ENCODE measurements at regions not wholly inside any gene's neighbourhood (a gene's known extent, or its start where the extent isn't known, plus 50 kb on each side); places are given as distances from the start of the nearest gene placed in this dataset.
A peak's percentile ranks its signal among the peaks of the same experiment; 100 is the strongest.

DNA sequence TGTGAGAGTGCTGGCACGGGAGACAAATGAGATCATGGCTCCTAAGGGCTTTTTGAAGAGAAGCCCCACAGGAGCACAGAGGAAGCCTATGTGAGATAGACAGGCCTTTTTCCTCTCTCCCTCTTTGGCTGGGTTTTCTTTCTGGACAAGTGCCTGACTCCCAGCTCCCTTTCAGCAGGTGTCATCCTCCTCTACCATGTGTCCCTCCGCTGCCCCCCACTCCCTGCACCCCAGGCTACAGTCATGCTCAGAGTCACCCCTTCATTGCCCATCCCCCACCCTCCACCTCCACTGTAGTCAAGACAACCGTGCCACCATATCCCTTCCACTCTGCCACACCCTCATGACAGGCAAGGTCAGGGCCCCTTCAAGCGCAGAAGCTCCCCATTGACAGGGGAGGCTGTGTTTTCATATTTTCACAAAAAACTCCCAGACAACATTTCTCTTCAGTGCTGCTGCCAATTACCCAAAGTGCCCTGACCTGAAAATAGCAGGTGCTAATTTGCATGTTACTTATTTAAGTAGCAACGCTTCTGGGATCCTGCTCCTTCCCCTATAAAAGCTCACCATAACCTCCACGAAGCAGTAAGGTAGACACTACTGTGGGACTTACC is 92.1 kb upstream of the IPO9 start:
- Histone ChIP-seq H3K27ac (peak overlapping the region; percentile 100), H3K4me3 (no peak overlapping the region), H3K27me3 (no peaks in the 10 kb centered on the region), H3K36me3 (no peaks in the 10 kb centered on the region), H3K9me3 (ENCODE audit: low read depth) (no peaks in the 10 kb centered on the region), H3K4me1 (ENCODE audit: low read depth) (peaks cover 76% of the 10 kb centered on the region)
- no peak for DNase-seq (ENCODE audit: low read depth in 1 of 2, low spot score in 1 of 2)
- TF ChIP-seq, protein P1, sequence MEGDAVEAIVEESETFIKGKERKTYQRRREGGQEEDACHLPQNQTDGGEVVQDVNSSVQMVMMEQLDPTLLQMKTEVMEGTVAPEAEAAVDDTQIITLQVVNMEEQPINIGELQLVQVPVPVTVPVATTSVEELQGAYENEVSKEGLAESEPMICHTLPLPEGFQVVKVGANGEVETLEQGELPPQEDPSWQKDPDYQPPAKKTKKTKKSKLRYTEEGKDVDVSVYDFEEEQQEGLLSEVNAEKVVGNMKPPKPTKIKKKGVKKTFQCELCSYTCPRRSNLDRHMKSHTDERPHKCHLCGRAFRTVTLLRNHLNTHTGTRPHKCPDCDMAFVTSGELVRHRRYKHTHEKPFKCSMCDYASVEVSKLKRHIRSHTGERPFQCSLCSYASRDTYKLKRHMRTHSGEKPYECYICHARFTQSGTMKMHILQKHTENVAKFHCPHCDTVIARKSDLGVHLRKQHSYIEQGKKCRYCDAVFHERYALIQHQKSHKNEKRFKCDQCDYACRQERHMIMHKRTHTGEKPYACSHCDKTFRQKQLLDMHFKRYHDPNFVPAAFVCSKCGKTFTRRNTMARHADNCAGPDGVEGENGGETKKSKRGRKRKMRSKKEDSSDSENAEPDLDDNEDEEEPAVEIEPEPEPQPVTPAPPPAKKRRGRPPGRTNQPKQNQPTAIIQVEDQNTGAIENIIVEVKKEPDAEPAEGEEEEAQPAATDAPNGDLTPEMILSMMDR (IDR thresholded peaks at IDR 0.05; ENCODE audit: low read depth, low read length), result no peak

DNA sequence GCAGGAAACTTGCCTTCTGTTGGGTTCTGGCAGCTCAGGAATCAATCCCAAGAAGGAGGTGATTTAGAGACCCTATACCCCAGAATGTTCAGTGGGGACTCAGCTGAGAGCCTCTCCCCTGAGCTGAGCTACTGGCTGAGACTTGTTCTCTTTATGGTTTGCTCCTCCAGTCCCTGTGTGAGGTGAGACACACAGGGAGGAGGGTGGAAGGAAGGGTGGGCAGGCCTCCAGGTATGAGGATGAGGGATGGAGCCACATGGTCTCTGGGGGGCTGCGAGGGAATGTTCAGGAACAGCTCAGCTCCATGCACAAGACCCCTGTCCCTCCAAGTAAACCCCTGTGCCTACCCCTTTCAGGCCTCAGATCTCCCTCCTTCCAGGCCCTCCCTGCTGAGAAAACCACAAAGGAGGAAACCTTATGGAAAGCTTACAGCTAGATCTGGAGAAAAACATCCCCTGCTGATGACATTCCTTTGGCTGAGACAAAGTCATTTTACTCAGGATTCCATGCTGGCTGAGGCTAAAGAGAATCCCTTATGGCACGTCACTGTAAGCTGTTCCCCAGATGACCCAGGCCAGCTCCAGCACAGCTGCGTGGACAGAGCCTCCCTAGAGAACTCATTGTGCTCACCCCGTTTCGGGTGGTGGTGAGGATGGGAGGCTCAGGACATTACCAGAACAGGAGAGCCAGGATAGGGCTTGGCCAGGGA is 91.5 kb upstream of the IPO9 start:
- peak; percentile 53 to 90 for DNase-seq (ENCODE audit: low read depth in 1 of 2, low spot score in 1 of 2)
- Histone ChIP-seq H3K27me3 (no peaks in the 10 kb centered on the region), H3K4me1 (ENCODE audit: low read depth) (peaks cover 76% of the 10 kb centered on the region), H3K36me3 (no peaks in the 10 kb centered on the region), H3K4me3 (no peak overlapping the region), H3K27ac (peak overlapping the region; percentile 100), H3K9me3 (ENCODE audit: low read depth) (no peaks in the 10 kb centered on the region)
- TF ChIP-seq, protein P1 (IDR thresholded peaks at IDR 0.05; ENCODE audit: low read depth, low read length), result no peak

DNA sequence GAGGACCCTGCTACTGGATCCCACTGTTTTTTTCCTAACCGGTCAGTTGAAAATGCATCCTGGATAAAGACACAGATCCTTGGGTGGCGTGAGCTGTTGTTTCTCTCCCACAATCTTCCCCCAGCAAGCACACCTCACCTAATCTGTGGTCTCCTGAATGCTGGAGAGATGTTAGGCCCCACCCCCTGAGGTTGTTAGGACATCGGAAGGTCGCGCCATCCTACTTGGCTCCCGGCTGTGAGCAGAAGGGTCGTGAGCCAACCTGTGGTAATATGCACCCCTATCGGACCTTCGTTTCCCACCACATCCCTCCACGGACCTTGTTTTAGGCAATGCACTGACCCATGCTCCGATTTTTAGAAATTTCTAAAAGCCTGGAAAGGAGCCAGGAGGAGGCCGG is 89.9 kb upstream of the IPO9 start:
- TF ChIP-seq, protein P1 (IDR thresholded peaks at IDR 0.05; ENCODE audit: low read depth, low read length), result no peak
- peaks cover 12% of the 10 kb centered on the region for H3K36me3 ChIP-seq
- H3K9me3 ChIP-seq (ENCODE audit: low read depth), result no peaks in the 10 kb centered on the region
- H3K27ac ChIP-seq, result peak overlapping the region; percentile 100
- H3K27me3 ChIP-seq, result no peaks in the 10 kb centered on the region
- DNase-seq (ENCODE audit: low read depth in 1 of 2, low spot score in 1 of 2), result peak; percentile 48 to 61
- peak overlapping the region; percentile 96 for H3K4me3 ChIP-seq
- peaks cover 68% of the 10 kb centered on the region for H3K4me1 ChIP-seq (ENCODE audit: low read depth)

DNA sequence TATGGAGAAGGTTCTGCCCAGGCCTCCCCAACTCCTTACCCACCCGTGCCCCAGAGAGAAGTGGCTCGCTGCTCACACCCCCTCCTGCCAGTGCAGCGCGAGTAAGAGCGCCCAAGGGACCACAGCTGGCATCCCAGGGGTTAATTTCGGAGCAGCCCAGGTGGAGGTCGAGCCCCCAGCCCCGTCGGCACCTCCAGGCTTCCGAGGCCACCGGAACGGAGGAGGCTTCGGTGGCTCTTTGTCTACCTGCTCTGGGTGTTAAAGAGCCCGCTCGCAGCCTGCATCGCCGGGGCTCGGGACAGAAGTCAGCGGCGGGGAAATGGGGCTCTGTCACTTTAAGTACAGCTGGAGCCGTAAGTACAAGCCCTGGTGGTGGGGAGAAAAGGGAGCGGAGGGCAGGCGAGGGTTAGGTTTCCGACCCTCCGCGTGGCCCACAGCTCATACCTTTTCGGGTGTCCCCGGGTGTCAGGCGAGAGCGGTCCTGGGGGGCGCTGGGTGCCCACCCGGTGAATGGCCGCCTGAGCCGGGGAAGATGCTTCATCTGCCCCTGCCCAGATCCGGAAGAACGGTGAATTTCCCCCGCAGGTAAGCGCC is 89.4 kb upstream of the IPO9 start:
- H3K27ac ChIP-seq, result peak overlapping the region; percentile 100

DNA sequence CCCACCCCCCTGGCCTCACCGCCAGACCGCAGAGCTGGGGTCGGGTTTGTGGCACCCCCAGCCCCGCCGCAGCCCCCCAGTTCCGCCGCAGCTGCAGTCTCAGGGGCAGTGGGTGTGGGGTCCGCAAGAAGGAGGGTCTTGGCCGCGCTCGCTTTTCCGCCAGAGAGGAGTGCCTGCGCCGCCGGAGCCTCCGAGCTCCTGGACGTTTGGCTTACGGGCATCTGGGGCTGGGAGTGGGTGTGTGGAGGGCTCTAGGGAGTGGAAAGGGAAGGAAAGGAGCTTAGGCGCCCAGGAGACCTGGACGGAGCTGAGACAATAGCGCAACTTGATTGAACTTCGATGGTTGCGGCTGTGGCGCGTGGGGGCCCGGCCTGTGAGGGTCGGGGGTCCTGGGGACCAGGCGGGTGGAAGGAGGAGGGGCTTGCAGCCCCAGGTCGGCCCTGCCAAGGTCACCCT is 88.8 kb upstream of the IPO9 start:
- peaks cover 61% of the 10 kb centered on the region for H3K4me1 ChIP-seq (ENCODE audit: low read depth)
- peak in 1 of 2 donors; percentile 47 for DNase-seq (ENCODE audit: low read depth in 1 of 2, low spot score in 1 of 2)
- peaks cover 14% of the 10 kb centered on the region for H3K36me3 ChIP-seq
- peak overlapping the region; percentile 96 for H3K4me3 ChIP-seq
- no peaks in the 10 kb centered on the region for H3K9me3 ChIP-seq (ENCODE audit: low read depth)
- H3K27ac ChIP-seq, result peak overlapping the region; percentile 100
- H3K27me3 ChIP-seq, result no peaks in the 10 kb centered on the region
- TF ChIP-seq, protein P1 (IDR thresholded peaks at IDR 0.05; ENCODE audit: low read depth, low read length), result no peak

More for the DNA sequence above, 89.4 kb upstream of the IPO9 start:
- DNase-seq (ENCODE audit: low read depth in 1 of 2, low spot score in 1 of 2), result peak; percentile 73 to 90
- Histone ChIP-seq H3K27me3 (no peaks in the 10 kb centered on the region), H3K4me3 (peak overlapping the region; percentile 96), H3K4me1 (ENCODE audit: low read depth) (peaks cover 65% of the 10 kb centered on the region), H3K36me3 (peaks cover 14% of the 10 kb centered on the region), H3K9me3 (ENCODE audit: low read depth) (no peaks in the 10 kb centered on the region)
- TF ChIP-seq, protein P1 (IDR thresholded peaks at IDR 0.05; ENCODE audit: low read depth, low read length), result no peak

All from cardiac muscle cell (in vitro differentiated cells and primary cell).